ENCODE measurements at regions not wholly inside any gene's neighbourhood (a gene's known extent, or its start where the extent isn't known, plus 50 kb on each side); places are given as distances from the start of the nearest gene placed in this dataset.

DNA sequence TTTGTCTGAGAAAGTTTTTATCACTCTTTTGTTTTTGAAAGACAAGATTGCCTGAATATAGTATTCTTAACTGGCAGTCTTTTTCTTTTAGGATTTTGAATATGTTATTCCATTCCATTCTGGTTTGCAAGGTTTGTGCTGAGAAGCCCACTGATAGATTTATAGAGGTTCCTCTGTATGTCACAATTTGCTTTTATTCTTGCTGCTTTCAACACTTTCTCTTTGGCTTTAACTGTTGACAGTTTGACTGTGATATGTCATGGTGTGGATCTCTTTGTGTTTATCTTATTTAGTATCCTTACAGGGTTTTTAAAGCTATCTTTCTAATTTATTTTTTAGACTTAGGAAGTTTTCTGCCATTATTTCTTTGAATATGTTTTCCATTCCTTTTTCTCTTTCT lies 331.2 kb upstream of the ATP11B start:
- TF ChIP-seq CTCF (IDR thresholded peaks at IDR 0.05; ENCODE audit: low read depth, low read length), result no peak
- H3K4me3 ChIP-seq (replicated peaks in 1 of 2; ENCODE audit: low read depth in 2 of 2, low read length in 2 of 2), result no peak overlapping the region
- no peak for DNase-seq (ENCODE audit: low read depth in 2 of 2)

- TF ChIP-seq CTCF (IDR thresholded peaks at IDR 0.05; ENCODE audit: low read depth, low read length), result no peak
- H3K4me3 ChIP-seq (replicated peaks in 1 of 2; ENCODE audit: low read depth in 2 of 2, low read length in 2 of 2), result no peak overlapping the region
- DNase-seq (ENCODE audit: low read depth in 2 of 2), result no peak
These were observed 328.7 kb upstream of the ATP11B start for GRCh38 chr3:182464513-182465145.

GRCh38 chr3:182465301-182466185 lies 327.8 kb upstream of the ATP11B start:
- no peak for DNase-seq (ENCODE audit: low read depth in 2 of 2)

GRCh38 chr3:182469086-182469485 lies 324.2 kb upstream of the ATP11B start:
- DNase-seq (ENCODE audit: low read depth in 2 of 2), result no peak
- no peak for TF ChIP-seq CTCF (IDR thresholded peaks at IDR 0.05; ENCODE audit: low read depth, low read length)
- H3K4me3 ChIP-seq (replicated peaks in 1 of 2; ENCODE audit: low read depth in 2 of 2, low read length in 2 of 2), result no peak overlapping the region

More at GRCh38 chr3:182465301-182466185, 327.8 kb upstream of the ATP11B start:
- H3K4me3 ChIP-seq (replicated peaks in 1 of 2; ENCODE audit: low read depth in 2 of 2, low read length in 2 of 2), result no peak overlapping the region
- no peak for TF ChIP-seq CTCF (IDR thresholded peaks at IDR 0.05; ENCODE audit: low read depth, low read length)

GRCh38 chr3:182470187-182470586 lies 323.1 kb upstream of the ATP11B start:
- H3K4me3 ChIP-seq (replicated peaks in 1 of 2; ENCODE audit: low read depth in 2 of 2, low read length in 2 of 2), result no peak overlapping the region
- TF ChIP-seq CTCF (IDR thresholded peaks at IDR 0.05; ENCODE audit: low read depth, low read length), result no peak
- DNase-seq (ENCODE audit: low read depth in 2 of 2), result no peak

GRCh38 chr3:182473191-182473710 lies 320.1 kb upstream of the ATP11B start:
- no peak overlapping the region for H3K4me3 ChIP-seq (replicated peaks in 1 of 2; ENCODE audit: low read depth in 2 of 2, low read length in 2 of 2)
- no peak for TF ChIP-seq CTCF (IDR thresholded peaks at IDR 0.05; ENCODE audit: low read depth, low read length)
- no peak for DNase-seq (ENCODE audit: low read depth in 2 of 2)

All from cardiac fibroblast (primary cell).